Panc1 (cell line): ENCODE measurements at regions not wholly inside any gene's neighbourhood (a gene's known extent, or its start where the extent isn't known, plus 50 kb on each side); places are given as distances from the start of the nearest gene placed in this dataset.

Experiments
- ATAC-seq: fragments of 200-7000 bp; cut with Tn5 transposase; 2 replicates; pipeline ENCODE4 v1.9.1; 2020; ENCODE audit warnings: mild to moderate bottlenecking, moderate library complexity
- BruUV-seq: library from RNA; stranded (reverse); fragments of 400-500 nt; replicated peaks from 2 replicates; lab custom pipeline; 2021; lab: Mats Ljungman, UMichigan
- CTCF ChIA-PET: fragments of 300-600 bp; sonication (Branson Sonifier 250); formaldehyde crosslinking; loops from one replicate; lab custom pipeline; 2022; ENCODE audit warnings: antibody characterized with exemption; lab: Charles Lee
- POLR2A ChIA-PET: fragments of 300-600 bp; sonication (Branson Sonifier 250); formaldehyde crosslinking; loops from one replicate; lab custom pipeline; 2022; ENCODE audit warnings: antibody characterized with exemption; lab: Charles Lee
- DNase-seq: peaks from one replicate; pipeline ENCODE4 v3.0.0-alpha.2; 2010; ENCODE audit warnings: low read depth, low spot score
- H3K27ac ChIP-seq: 2 replicates; pipeline ENCODE4 v1.5.1; 2011; ENCODE audit warnings: mild to moderate bottlenecking, low read length, inconsistent platforms
- H3K27me3 ChIP-seq: fragments of 200-500 bp; sonication (Bioruptor generic); 2 replicates; pipeline ENCODE4 v1.6.0; 2014; ENCODE audit warnings: low read length, inconsistent platforms; ENCODE audit not compliant: control insufficient read depth, insufficient read depth
- H3K36me3 ChIP-seq: fragments of 200-500 bp; sonication (Bioruptor generic); 2 replicates; pipeline ENCODE4 v1.5.1; 2014; ENCODE audit warnings: inconsistent platforms, mild to moderate bottlenecking, low read length, moderate library complexity; ENCODE audit not compliant: control insufficient read depth, insufficient read depth
- H3K4me1 ChIP-seq: 2 replicates; pipeline ENCODE4 v1.5.1; 2011; ENCODE audit warnings: inconsistent platforms, mild to moderate bottlenecking, low read length, moderate library complexity; ENCODE audit not compliant: control insufficient read depth, insufficient read depth
- H3K4me3 ChIP-seq, 2 experiments: 2 replicates each; pipeline ENCODE4 v1.5.1; 2011 to 2012; ENCODE audit warnings: low read depth in 2 of 2, low read length in 2 of 2, mild to moderate bottlenecking in 2 of 2, inconsistent platforms in 1 of 2, moderate library complexity in 1 of 2
- H3K9me3 ChIP-seq: fragments of 200-500 bp; sonication (Bioruptor generic); 2 replicates; pipeline ENCODE4 v1.5.1; 2014; ENCODE audit warnings: low read depth, mild to moderate bottlenecking, inconsistent platforms, low read length, moderate library complexity; ENCODE audit not compliant: control insufficient read depth, insufficient read depth
- CTCF ChIP-seq: fragments of 450-650 bp; IDR thresholded peaks from 2 replicates; pipeline ENCODE4 v1.5.1; 2017; ENCODE audit warnings: mild to moderate bottlenecking
- POLR2AphosphoS5 ChIP-seq: IDR thresholded peaks from 2 replicates; pipeline ENCODE4 v1.6.1; 2012; ENCODE audit warnings: mild to moderate bottlenecking, low read depth, low read length, moderate library complexity
- REST ChIP-seq, 2 experiments: IDR thresholded peaks; 2 replicates each; pipeline ENCODE4 v1.6.1; 2011 to 2012; ENCODE audit warnings: low read depth in 2 of 2, control low read depth in 1 of 2, low read length in 1 of 2, mild to moderate bottlenecking in 1 of 2, moderate library complexity in 1 of 2; ENCODE audit not compliant: insufficient read depth in 1 of 2
- SIN3A ChIP-seq: IDR thresholded peaks from 2 replicates; pipeline ENCODE4 v1.6.1; 2012; ENCODE audit warnings: low read depth, mild to moderate bottlenecking, low read length, moderate library complexity, borderline replicate concordance; ENCODE audit not compliant: insufficient read depth
- TCF7L2 ChIP-seq: IDR thresholded peaks from 2 replicates; pipeline ENCODE4 v1.6.1; 2011; ENCODE audit warnings: mild to moderate bottlenecking, low read depth, low read length, inconsistent platforms
- in situ Hi-C: cut with HindIII; loops from 2 replicates; pipeline ENCODE4 v1.10.0; 2016; ENCODE audit warnings: low sequenced_read_pairs, low pct_unique_long_range_greater_than_20kb
- intact Hi-C: fragments of 100-400 bp; cut with micrococcal nuclease; formaldehyde crosslinking; loops from one replicate; pipeline ENCODE4 v1.10.0; 2022; ENCODE audit not compliant: unreplicated experiment

- ATAC-seq = no peak
- ChIA-PET POLR2A (no interaction called here), CTCF (no interaction called here)
- in situ Hi-C loops = no loop called here
- Histone ChIP-seq H3K27me3 (no peaks in the 10 kb centered on the region), H3K4me1 (no peaks in the 10 kb centered on the region), H3K9me3 (no peaks in the 10 kb centered on the region), H3K4me3 (no peak overlapping the region), H3K36me3 (no peaks in the 10 kb centered on the region), H3K27ac (no peak overlapping the region)
- BruUV-seq = no TSS peak
- intact Hi-C loops = no loop called here
- TF ChIP-seq CTCF = no peak
- TF ChIP-seq SIN3A = no peak
- no peak for TF ChIP-seq POLR2AphosphoS5
- no peak for TF ChIP-seq TCF7L2
- TF ChIP-seq REST (IDR thresholded peaks at IDR 0.05; ENCODE audit: insufficient read depth in 1 of 2, low read depth in 2 of 2, low read length in 1 of 2) = no peak
- DNase-seq = no peak
Measured at GRCh38 chr13:85303630-85304029, 495.6 kb downstream of the SLITRK6 start.

- H3K4me1 ChIP-seq = no peaks in the 10 kb centered on the region
- ChIA-PET CTCF (no interaction called here), POLR2A (no interaction called here)
- H3K36me3 ChIP-seq = no peaks in the 10 kb centered on the region
- H3K9me3 ChIP-seq = no peaks in the 10 kb centered on the region
- no peak for TF ChIP-seq SIN3A
- TF ChIP-seq REST (IDR thresholded peaks at IDR 0.05; ENCODE audit: insufficient read depth in 1 of 2, low read depth in 2 of 2, low read length in 1 of 2) = no peak
- no peak for TF ChIP-seq TCF7L2
- TF ChIP-seq POLR2AphosphoS5 = no peak
- no peak for TF ChIP-seq CTCF
- in situ Hi-C loops = no loop called here
- DNase-seq (no peak), ATAC-seq (no peak)
- no peak overlapping the region for H3K27ac ChIP-seq
- intact Hi-C loops = no loop called here
- H3K27me3 ChIP-seq = no peaks in the 10 kb centered on the region
- H3K4me3 ChIP-seq = no peak overlapping the region
- BruUV-seq = no TSS peak
Measured at GRCh38 chr13:85298387-85298924, 500.8 kb downstream of the SLITRK6 start.
